ENCODE measurements at regions not wholly inside any gene's neighbourhood (a gene's known extent, or its start where the extent isn't known, plus 50 kb on each side); places are given as distances from the start of the nearest gene placed in this dataset.
"Not testable (repeated sequence)": the region's sequence is repeated elsewhere in the genome, so short reads cannot be mapped to it uniquely, and the experiment has no call there.

DNA sequence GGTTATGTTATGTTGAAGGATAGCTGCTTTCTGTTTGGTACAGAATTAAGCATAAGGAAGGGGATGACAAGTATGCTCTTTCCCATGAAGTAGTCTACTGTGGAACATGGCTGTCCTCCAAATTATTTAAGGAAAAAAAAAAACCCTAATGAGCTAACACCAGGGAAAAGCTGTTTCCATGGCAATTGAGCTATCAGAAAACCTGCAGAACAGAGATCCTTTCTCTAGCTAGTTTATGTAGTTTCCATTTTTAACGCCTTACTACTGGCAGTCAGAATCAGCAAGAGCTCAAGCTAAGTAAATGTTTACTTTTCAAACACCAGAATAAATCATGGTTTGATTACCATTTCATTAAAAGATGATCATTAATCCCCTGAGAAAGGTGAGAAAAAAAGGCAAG, 287.4 kb upstream of the TARS1 start:
- DNase-seq, result no peak

DNA sequence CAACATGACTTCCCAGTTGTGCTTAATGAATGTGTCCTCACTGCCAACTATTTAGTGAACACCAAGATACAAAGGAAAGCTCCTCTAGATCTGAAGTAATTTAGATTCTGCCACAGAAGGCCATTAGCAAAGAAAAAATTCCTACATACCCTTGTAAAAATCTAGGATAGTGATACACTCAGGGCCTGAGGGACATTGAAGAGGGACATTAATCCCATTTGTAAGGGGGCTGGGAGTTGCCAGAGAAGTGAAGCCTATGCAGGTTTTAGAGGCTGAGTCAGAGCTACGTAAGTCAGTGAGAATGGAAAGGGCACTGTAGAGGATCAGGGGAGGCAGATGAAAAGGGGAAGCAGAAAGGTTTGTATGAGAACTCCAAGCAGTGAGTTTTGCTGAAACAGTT, 286.9 kb upstream of the TARS1 start:
- no peak for DNase-seq

DNA sequence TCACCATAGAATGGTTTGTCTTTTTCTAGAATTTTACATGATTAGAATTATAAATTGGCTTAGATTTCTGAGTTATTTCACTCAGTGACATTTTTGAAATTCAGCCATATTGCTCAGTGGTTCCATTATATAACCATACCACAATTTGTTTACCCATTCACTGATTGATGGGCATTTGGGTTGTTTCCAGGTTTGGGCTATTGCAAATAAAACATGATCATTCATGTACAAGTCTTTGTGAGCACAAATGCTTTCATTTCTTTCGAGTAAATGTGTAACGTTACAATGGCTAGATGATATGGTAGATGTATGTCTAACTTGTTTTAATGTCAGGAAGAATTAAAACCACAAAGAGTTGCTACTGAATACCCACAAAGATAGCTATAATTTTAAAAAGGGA, 279.9 kb upstream of the TARS1 start:
- DNase-seq, result no peak

DNA sequence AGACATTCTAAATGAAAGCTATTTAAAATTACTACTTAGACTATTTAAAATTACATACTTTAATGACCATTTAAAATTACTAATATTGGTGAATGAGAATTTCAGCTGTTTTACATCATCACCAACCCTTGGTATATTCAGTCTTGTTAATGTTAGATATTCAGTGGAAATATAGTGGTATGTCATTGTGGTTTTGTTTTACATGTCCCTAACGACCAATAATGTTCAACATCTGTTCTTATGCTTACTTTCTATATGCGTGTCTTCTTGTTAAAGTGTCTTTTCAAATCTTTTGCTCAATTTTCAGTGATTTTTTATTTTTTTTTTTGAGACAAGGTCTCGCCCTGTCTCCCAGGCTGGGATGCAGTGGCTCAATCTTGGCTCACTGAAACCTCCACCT, 279.3 kb upstream of the TARS1 start:
- no peak for DNase-seq

DNA sequence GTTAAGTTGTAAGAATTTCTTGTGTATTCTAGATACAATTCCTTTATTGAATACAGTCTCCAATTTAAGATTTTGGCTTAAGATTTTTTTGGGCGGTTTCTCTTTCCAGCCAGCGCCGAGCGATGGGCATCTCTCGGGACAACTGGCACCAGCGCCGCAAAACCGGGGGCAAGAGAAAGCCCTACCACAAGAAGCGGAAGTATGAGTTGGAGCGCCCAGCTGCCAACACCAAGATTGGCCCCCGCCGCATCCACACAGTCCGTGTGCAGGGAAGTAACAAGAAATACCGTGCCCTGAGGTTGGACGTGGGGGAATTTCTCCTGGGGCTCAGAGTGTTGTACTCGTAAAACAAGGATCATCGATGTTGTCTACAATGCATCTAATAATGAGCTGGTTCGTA, 278.7 kb upstream of the TARS1 start:
- no peak for DNase-seq

DNA sequence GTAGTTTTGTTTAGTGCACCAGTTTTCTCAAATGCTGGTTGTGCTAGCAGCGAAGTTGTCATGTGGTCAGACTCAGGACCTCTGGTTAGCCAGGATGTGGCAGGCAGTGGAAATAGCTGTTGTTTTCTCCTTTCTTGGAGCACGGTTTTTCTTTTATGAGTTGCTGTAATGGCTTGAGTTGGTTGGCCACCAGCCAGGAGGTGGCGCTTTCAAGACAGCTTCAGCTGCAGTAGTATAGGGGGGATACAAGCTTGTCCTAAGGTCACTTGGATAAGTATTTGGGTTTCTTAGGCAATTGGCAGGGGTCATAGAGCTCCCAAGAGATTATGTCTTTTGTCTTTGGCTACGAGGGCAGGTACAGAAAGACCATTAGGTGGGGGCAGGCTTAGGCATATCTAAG, 274.2 kb upstream of the TARS1 start:
- no peak for DNase-seq

DNA sequence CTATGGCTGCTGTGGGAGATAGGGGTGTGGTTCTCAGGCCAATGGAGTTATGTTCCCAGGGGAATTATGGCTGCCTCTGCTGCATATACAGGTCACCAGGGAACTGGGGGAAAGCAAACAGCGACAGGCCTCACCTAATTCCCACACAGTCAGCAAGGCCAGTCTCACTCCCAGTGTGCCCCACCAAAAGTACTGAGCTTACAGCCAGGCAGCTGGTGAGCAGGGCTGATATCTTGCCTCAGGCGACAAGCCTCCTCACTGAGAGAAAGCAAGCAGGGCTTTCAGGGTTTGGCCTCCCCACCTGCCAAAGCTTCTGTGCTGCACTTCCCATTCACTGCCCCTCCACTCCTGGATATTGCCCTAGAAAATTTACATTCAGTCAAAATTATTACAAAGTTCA, 273.8 kb upstream of the TARS1 start:
- DNase-seq, result no peak

DNA sequence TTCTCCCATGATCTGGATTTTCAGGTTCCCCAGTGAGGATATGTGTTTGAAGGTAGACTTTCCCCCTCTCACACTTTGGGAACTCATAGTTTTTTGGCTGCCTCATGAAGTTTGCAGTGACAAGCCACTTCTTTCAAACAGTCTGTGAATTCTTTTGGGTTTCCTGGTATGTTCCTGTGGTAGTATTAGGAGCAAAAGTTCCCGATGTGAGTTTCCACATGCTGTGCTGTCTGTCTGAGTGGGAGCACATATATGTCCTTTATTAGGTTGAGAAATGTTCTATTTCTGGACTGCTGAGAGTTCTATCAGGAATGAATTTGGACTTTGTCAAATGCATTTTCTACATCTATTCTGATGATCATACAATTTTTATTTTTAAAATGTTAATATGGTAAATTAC, 273.2 kb upstream of the TARS1 start:
- no peak for DNase-seq

DNA sequence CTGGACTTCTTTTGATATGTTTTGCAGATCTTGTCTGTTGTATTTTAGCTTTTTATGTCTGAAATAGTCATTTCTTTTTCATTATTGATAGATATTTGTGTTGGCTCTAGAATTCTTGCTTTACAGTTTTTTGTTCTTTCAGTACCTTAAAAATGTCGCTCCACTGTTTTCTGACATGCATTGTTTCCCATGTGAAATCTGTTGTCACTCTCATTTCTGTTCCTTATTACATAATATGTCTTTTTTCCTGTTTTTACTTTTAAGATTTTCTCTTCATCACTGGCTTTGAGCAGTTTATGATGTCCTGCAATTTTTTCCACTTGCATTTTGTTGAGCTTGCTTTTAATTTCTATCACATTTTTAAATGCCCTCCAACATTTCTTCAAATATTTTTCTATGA, 270.4 kb upstream of the TARS1 start:
- no peak for DNase-seq

DNA sequence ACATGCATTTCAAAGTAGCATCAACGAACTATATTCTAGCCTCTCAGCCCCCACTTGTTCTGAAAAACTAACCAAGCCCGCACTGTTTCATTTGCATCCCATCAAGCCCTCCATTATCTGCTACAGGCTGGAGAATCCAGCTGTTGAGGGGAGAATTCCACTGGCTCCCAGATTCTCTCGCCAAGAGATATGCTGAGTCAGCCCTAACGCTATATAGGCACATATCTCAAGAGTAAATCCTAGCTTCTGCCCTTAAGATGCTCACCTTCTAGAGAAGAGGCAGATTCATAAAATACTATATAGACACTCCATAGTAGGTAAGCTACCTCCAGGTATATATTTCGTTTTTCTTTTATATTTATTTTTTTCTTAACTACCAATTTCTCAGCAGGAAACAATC, 266.4 kb upstream of the TARS1 start:
- DNase-seq, result no peak

DNA sequence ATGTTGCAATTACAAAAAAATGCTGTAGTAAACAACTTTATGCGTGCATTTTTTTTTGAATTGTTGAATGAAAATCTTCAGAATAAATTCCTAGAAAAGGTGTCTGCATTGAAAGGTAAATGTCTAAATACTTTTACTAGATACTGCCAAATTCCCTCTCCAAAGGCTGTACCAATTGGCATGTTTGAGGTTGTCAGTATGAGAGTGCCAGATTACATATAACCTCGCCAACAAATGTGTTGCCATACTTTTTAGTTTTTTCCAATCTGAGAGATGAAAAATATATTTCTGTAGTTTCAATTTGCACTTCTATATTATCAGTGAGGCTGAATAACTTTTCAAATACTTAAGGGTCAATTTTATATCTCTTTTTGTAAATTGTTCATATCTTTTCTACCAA, 261.5 kb upstream of the TARS1 start:
- no peak for DNase-seq

DNA sequence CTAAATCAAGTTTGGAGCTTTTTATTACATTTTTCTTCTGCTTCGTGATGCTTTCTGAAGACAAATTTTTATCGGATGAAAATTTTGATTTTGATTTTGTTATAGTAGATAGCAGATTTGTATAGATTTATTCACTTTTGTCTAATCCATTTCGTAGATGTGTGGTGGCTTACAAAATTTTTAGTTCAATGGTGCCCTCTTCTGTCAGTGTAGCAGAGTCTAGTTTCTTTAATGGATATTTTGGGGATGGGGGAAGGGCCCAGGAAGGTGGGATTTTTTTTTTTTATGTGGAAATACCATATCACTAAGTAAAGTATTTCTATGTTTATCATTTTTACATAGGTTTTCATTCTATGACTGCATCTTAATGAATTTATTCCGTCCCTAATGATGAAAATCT, 259.9 kb upstream of the TARS1 start:
- peak; percentile 18 for DNase-seq

DNA sequence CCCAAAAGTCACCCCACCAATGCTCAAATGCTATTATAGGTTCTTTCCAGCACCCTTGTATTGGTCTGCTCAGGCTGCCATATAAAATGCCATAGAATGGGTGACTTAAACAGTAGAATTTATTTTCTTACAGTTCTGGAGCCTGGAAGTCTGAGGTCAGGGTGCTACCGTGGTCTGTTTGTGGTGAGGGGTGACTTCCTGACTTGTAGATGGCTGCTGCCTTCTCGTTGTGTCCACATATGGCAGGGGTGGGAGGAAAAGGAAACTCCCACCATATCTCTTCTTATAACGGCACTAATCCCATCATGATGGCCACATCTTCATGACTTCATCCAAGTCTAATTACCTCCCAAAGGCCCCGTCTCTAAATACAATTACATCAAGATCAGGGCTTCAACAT, 257.8 kb upstream of the TARS1 start:
- no peak for DNase-seq

DNA sequence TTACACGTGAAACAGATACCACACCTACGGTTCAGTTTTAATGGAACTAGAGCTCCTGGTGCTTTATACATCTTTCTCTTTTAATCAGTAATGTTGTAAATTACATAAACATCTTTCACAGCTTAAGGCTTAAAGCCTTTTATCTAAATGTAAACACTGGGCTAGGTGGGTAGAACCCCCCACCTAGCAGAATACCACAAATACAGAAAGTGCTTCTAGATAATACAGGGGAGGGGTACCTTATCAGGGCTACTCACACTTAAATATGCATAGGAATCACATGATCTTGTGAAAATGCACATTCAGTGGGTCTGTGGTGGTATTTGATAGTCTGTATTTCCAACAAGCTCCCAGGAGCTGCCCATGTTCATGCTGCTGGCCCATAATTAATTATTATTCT, 256.4 kb upstream of the TARS1 start:
- DNase-seq, result no peak

DNA sequence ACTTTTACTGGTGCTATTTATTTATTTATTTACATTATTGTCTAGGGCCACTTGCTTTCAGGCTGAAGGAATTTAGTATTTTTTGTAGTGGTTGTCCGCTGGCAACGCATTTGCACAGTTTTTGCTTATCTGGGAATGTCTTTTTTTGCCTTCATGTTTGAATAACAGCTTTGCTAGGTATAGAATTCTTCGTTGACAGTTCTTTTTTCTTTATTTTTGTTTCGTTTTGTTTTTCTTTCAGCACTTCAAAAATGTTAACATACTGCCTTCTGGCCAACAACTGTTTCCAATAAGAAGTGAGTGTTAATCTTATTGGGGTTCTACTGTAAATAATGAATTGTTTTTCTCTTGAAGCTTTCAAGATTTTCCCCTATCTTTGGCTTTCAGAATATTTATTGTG, 252.7 kb upstream of the TARS1 start:
- no peak for DNase-seq

DNA sequence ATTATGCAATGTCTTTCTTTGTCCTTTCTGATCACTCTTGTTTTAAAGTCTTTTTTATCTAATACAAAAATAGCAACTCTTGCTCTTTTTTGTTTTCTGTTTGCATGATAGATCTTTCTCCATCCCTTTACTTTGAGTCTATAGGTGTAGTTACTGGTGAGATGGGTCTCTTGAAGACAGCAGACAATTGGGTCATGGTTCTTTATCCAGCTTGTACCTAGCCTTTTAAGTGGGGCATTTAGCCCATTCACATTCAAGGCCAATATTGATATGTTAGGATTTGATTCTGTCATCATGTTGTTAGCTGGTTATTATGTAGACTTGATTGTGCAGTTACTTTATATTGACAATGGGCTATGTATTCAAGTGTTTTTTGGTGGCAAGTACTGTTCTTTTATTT, 245.9 kb upstream of the TARS1 start:
- no peak for DNase-seq

DNA sequence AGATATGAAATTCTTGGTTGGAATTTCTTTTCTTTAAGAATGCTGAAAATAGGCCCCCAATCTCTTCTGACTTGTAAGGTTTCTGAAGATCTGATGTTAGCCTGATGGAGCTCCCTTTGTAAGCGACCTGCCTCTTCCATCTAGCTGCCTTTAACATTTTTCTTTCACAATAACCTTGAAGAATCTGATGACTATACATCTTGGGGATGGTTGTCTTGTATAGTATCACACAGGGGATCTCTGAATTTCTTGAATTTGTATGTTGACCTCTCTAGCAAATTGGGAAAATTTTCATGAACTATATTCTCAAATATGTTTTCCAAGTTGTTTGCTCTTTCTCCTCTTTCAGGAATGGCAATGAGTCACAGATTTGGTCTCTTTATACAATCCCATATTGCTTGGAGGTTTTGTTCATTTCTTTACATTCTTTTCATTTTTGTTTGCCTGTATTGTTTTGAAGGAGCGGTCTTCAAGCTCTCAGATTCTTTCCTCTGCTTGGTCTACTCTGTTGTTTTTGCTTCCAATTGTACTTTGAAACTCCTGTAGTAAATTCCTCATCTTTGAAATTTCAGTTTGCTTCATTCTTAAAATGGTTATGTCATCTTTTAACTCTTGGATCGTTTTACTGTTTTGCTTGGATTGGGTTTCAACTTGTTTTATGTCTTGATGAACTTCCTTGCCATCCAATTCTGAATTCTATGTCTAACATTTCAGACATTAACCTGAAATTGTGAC, 245.2 kb upstream of the TARS1 start:
- DNase-seq, result no peak

DNA sequence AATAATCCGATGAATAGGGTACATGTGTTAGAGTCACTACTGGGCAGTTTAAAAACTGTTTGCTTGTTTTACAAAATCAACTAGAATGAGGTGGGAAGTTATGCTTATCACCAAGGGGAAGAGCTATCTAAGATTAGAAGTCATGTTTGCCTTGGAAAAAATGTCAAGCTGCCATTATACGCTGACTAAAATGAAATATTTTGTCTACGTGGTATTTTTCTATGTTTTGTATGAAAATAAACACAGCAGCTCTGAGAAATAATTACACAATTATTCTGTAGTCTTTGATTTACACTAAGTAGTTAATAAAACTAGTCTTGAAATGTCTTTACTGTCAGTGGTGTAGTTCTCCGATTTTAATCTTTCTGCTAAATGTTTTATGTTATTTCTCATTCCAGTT, 241.9 kb upstream of the TARS1 start:
- DNase-seq, result no peak

DNA sequence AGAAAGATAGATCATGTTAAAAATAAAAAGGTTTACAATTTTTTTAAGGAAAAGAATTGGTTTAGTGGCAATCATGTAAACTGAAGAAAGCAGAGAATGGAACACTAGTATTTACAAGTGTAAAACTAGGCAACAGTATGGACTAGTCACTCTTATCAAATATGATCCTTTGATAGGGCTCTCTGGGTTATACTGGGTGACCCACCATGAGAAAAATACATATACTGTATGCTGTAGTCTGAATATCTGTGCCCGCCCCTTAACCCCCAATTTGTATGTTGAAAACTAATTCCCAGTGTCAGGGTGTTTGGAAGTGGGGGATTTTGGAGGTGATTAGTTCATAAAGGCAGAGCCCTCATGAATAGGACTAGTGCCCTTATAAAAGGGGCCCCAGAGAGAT, 236.8 kb upstream of the TARS1 start:
- DNase-seq, result no peak

DNA sequence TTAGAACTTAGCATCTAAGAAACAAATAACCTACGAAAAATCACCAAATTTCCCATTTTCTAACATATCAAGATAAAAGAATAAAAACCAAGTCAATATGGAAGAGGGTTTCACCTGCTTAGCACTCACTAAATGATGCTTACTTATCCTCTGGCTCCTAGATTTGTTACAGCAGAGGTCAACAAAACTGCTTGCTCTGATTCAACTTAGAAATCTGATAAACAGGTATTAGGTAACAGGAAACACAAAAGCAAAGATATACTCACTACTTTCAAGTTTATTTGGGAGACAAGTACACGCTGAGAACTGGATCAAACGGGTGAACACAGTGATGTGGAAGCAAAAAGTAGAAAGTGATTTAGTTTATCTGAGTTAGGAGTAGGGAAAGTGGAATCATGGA, 235.7 kb upstream of the TARS1 start:
- no peak for DNase-seq

DNA sequence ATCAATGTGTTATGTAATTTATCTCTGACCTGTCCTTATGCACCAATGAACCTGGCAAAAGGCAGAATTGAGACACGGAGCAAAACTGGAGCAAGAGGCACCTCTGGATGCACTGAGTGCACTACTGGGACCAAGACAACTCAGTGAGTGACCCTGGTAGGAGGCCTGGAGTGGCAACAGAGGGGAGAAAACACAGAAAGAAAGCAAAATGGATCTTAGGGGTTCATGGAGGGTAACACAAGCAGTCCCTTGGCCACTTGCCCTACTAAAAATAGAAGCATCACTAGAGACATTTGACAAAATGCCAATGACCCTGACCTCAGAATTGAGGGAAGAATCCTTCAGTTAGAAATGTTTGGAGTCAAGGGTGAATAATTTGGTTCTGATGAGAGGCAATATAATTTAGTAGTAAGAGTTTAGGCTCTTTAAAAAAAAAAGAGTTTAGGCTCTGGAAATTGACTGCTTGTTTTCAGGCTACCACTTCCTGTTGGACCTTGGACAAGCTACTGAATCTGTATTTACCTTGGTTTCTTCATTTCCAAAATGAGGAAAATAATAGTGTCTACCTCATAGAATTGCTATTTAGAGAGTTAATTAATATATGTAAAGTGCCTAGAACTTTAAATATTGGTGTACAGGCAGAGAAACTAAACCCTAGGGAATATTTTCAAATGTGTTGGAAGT, 234.9 kb upstream of the TARS1 start:
- DNase-seq, result no peak

DNA sequence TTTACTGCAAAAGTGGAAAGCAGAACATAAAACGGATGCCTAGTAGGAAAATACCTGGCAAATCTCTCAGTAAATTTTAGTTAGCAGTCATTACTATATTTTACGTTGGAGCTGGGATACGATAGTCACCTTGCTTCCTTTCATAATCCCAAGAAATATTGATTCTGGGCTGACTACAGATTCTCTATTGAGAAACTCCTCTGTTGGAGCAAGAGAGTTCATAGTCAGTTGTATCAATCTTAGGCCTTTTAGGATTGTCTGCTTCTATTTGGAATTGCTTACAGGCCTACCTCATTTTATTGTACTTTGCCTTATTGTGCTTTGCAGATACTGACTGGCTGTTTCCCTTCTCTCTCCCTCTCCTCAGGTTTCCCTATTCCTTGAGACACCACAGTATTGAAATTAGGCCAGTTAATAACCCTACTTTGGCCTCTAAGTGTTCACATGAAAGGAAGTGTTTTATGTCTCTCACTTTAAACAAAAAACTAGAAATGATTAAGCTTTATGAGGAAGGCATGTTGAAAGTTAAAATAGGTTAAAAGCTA, 233.7 kb upstream of the TARS1 start:
- no peak for DNase-seq

DNA sequence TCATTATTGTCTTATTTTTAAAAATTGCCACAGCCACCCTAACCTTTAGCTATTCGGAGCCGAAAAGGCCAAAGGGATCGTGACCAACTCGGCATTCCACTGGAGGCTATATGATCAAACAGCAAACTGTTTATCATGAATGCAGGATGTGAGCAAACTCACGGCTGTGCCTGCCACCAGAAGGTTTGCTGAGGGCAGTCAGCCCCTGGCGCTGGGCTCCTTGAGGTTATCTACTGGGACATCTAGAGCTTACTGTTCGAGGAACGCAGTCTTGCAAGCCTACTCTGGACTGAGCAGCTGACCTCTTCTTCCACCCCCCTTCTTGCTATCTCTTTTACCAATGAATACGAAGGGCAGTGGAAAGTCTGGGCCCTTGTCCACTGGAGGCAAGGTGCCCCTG, 231.5 kb upstream of the TARS1 start:
- no peak for DNase-seq

DNA sequence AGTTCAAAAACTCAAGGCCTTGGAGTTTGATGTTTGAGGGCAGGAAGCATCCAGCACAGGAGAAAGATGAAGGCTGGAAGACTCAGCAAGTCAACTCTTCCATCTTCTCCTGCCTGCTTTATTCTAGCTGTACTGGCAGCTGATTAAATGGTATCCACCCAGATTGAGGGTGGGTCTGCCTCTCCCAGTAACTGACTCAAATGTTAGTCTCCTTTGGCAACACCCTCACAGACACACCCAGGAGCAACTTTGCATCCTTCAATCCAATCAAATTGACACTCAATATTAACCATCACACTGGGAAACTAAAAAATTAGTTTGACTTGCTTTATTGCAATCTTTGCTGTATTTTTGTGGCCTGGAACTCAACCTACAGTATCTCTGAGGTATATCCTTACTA, 230.5 kb upstream of the TARS1 start:
- DNase-seq, result not testable (repeated sequence)

Measured in right lung (tissue), 2 donors.